ENCODE measurements at regions not wholly inside any gene's neighbourhood (a gene's known extent, or its start where the extent isn't known, plus 50 kb on each side); places are given as distances from the start of the nearest gene placed in this dataset.
"Not testable (repeated sequence)": the region's sequence is repeated elsewhere in the genome, so short reads cannot be mapped to it uniquely, and the experiment has no call there.

DNA sequence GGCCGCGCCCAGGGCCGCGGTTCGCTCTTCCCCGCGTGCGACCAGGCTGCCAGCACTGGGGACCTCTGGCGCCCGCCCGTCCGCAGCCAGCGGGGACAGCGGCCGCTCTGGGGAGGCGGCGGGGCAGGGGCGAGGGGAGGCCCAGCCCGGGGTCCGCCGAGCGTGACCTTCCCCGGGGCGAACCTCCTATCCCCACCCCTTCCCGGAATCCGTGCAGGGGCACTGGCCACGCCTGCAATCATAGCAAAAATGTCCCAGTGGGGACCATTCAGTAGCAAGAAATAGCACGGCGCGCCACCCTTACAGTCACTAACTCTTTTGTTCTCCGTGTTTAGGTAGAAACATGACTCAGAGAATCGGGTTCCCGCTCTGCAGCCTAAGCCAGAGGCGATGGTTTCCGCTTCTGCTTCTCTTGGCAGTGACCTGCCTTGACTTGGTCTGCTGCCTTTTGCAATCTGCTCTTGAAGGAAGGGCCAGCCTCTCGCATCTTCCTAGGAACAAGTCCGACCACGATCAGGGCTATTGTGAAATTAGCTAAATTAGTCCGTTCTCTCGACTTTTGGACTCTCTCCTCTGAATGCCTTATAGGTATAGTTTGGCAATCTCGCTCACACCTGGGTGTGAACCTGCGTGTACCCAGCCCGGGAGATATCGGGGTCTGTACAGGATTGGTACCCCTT lies 79.3 kb upstream of the ACBD5 start:
- Mint-ChIP-seq H3K36me3 (ENCODE audit: low read depth) (no peaks in the 10 kb centered on the region), H3K4me3 (peak overlapping the region; percentile 59), H3K27me3 (ENCODE audit: insufficient read depth) (peaks cover 13% of the 10 kb centered on the region), H3K27ac (no peak overlapping the region), H3K4me1 (ENCODE audit: low read depth) (peaks cover 9% of the 10 kb centered on the region), H3K9me3 (no peaks in the 10 kb centered on the region)
- DNase-seq (ENCODE audit: low spot score) = no peak
- intact Hi-C loops (cut with micrococcal nuclease) = no loop called here

DNA sequence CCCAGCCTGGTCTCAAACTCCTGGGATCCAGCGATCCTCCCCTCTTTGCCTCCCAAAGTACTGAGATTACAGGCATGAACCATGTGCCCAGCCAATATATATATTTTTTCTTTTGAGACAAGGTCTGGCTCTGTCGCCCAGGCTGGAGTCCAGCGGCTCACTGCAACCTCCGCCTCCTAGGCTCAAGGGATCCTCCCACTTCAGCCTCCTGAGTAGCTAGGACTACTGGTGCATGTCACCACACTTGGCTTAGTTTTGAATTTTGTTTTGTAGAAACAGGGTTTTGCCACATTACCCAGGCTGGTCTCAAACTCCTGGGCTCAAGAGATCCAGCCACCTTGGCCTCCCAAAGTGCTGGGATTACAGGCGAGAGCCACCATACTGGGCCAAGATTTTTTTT lies 78.5 kb upstream of the ACBD5 start:
- H3K9me3 Mint-ChIP-seq; H3K36me3 Mint-ChIP-seq (ENCODE audit: low read depth); H3K4me3 Mint-ChIP-seq; H3K27ac Mint-ChIP-seq; intact Hi-C loops (cut with micrococcal nuclease); DNase-seq (ENCODE audit: low spot score): not testable (repeated sequence)
- Mint-ChIP-seq H3K27me3 (ENCODE audit: insufficient read depth) (peaks cover 13% of the 10 kb centered on the region), H3K4me1 (ENCODE audit: low read depth) (peaks cover 16% of the 10 kb centered on the region)

DNA sequence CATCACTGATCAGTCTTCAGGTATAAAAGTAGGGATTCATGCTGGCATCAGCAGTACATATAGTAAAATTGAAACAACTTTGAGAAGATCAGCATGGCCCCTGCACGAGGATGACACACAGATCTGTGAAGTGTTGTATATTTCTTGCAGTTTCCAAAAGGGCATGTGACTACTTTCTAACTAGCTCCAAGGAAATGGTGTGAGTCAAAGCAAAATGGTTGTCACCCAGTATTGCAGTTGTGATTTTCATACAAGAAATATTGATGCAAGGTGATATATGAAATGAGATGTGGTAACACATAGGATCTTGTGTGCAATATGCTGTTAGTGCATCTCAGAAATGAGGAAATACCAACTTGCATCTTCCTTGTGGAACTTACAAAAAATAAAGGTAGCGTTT lies 74.5 kb upstream of the ACBD5 start:
- DNase-seq (ENCODE audit: low spot score); H3K27ac Mint-ChIP-seq; H3K36me3 Mint-ChIP-seq (ENCODE audit: low read depth); H3K9me3 Mint-ChIP-seq; intact Hi-C loops (cut with micrococcal nuclease); H3K4me3 Mint-ChIP-seq: not testable (repeated sequence)
- Mint-ChIP-seq H3K27me3 (ENCODE audit: insufficient read depth) (peaks cover 13% of the 10 kb centered on the region), H3K4me1 (ENCODE audit: low read depth) (peaks cover 14% of the 10 kb centered on the region)

DNA sequence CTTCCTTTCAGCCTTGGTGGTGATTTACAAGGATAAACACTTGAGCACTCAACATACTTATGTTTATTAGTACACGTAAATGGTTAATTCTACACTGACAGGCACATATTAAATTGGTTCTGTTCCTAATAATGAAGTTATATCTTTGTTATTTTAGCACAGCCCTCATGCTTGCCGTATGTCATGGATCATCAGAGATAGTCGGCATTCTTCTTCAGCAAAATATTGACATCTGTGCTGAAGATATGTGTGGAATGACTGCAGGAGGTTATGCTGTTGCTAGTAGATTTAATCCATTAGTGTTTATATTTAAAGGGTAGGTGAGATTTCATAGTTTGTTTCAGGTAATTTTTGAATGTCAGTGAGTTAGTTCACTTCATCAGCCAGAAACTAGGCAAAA lies 73.0 kb upstream of the ACBD5 start:
- H3K27ac Mint-ChIP-seq; DNase-seq (ENCODE audit: low spot score); H3K9me3 Mint-ChIP-seq; H3K36me3 Mint-ChIP-seq (ENCODE audit: low read depth); intact Hi-C loops (cut with micrococcal nuclease); H3K4me3 Mint-ChIP-seq; H3K27me3 Mint-ChIP-seq (ENCODE audit: insufficient read depth): not testable (repeated sequence)
- peaks cover 12% of the 10 kb centered on the region for H3K4me1 Mint-ChIP-seq (ENCODE audit: low read depth)

DNA sequence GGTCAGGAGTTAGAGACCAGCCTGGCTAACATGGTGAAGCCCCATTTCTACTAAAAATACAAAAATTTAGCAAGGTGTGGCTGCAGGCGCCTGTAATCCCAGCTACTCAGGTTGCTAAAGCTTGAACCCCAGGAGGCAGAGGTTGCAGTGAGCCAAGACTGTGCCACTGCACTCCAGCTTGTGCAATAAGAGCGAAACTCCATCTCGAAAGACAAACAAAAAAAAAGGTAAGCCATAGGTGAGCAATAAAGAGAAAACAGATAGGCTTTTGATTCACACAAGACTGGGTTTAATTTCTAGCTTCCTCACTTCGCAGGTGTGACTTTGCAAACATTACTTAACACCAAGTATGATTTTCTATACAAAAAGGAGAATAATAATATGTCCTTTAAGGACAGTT lies 72.3 kb upstream of the ACBD5 start:
- H3K4me1 Mint-ChIP-seq (ENCODE audit: low read depth) = peaks cover 12% of the 10 kb centered on the region
- intact Hi-C loops (cut with micrococcal nuclease) = no loop called here
- no peaks in the 10 kb centered on the region for H3K9me3 Mint-ChIP-seq
- no peaks in the 10 kb centered on the region for H3K36me3 Mint-ChIP-seq (ENCODE audit: low read depth)
- no peak overlapping the region for H3K27ac Mint-ChIP-seq
- no peak for DNase-seq (ENCODE audit: low spot score)
- no peak overlapping the region for H3K4me3 Mint-ChIP-seq
- peaks cover 7% of the 10 kb centered on the region for H3K27me3 Mint-ChIP-seq (ENCODE audit: insufficient read depth)

DNA sequence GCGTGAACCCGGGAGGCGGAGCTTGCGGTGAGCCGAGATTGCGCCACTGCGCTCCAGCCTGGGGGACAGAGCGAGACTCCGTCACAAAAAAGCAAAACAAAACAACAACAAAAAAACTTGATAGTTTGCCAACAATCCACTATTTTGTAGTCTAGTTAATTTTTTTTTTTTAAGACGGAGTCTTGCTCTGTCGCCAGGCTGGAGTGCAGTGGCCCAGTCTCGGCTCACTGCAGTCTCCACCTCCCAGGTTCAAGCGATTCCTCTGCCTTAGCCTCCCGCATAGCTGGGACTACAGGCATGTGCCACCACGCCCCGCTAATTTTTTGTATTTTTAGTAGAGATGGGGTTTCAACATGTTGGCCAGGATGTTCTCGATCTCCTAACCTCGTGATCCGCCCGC lies 71.2 kb upstream of the ACBD5 start:
- H3K4me3 Mint-ChIP-seq; H3K9me3 Mint-ChIP-seq; H3K36me3 Mint-ChIP-seq (ENCODE audit: low read depth); H3K27me3 Mint-ChIP-seq (ENCODE audit: insufficient read depth); intact Hi-C loops (cut with micrococcal nuclease); H3K27ac Mint-ChIP-seq; DNase-seq (ENCODE audit: low spot score): not testable (repeated sequence)
- peaks cover 12% of the 10 kb centered on the region for H3K4me1 Mint-ChIP-seq (ENCODE audit: low read depth)

DNA sequence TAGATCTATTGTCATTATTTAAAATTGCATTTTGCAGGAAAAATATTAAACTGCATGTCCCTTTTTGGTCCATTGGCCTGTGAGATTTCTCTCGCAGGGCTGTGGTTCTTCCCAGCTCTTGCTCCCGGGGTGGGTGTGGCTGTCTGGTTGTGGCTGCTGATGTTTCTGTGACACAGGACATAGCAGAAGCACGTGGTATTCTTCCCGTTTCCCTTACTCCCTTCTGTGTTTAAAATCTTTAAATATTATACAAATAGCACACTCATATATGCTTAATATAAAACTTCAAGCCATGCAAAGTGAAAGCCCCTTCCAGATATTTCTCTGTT lies 57.9 kb upstream of the ACBD5 start:
- H3K9me3 Mint-ChIP-seq; H3K27ac Mint-ChIP-seq; H3K36me3 Mint-ChIP-seq (ENCODE audit: low read depth); intact Hi-C loops (cut with micrococcal nuclease); H3K4me3 Mint-ChIP-seq; DNase-seq (ENCODE audit: low spot score): not testable (repeated sequence)
- Mint-ChIP-seq H3K27me3 (ENCODE audit: insufficient read depth) (peaks cover 11% of the 10 kb centered on the region), H3K4me1 (ENCODE audit: low read depth) (peaks cover 10% of the 10 kb centered on the region)

DNA sequence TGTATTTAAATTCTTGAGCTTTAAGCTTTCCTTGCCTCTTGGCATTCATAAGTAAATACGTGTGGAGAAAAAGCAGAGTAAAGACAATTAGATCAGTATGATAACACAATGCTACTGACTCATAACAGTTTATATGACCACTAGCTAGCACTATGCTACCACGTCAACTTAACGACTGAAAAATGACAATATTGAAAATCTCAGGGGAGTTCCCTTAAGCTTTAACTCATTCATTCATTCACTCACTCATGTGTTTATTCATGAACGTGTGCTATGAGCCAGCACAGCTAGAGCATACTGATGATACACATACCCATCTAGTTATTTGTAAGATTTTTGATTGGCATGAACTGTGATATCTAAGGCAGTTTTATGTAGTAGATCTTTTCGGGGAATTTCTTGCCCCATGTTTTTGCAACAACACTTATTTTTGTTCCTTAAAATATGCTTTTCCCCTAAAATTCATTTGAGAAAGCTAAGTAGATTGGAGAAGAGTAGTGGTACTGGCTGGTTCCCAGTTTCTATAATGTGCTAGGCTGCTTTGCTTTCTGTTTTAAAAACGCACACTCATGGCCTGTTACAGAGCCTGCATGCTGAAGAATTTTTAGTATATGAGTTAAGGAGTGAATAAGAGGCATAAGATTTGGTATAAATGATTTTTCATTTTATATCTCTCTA lies 57.4 kb upstream of the ACBD5 start:
- Mint-ChIP-seq H3K9me3 (no peaks in the 10 kb centered on the region), H3K4me3 (no peak overlapping the region), H3K27ac (no peak overlapping the region), H3K27me3 (ENCODE audit: insufficient read depth) (peaks cover 11% of the 10 kb centered on the region), H3K36me3 (ENCODE audit: low read depth) (no peaks in the 10 kb centered on the region), H3K4me1 (ENCODE audit: low read depth) (peaks cover 10% of the 10 kb centered on the region)
- DNase-seq (ENCODE audit: low spot score) = no peak
- intact Hi-C loops (cut with micrococcal nuclease) = no loop called here

DNA sequence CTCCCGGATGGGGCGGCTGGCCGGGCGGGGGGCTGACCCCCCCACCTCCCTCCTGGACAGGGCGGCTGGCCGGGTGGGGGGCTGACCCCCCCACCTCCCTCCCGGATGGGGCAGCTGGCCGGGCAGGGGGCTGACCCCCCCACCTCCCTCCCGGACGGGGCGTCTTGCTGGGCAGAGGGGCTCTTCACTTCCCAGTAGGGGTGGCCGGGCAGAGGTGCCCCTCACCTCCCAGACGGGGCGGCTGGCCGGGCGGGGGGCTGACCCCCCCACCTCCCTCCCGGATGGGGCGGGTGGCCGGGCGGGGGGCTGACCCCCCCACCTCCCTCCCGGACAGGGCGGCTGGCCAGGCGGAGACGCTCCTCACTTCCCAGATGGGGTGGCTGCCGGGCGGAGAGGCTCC lies 55.7 kb upstream of the ACBD5 start:
- H3K27ac Mint-ChIP-seq; H3K4me3 Mint-ChIP-seq; intact Hi-C loops (cut with micrococcal nuclease); H3K36me3 Mint-ChIP-seq (ENCODE audit: low read depth); DNase-seq (ENCODE audit: low spot score); H3K27me3 Mint-ChIP-seq (ENCODE audit: insufficient read depth); H3K9me3 Mint-ChIP-seq: not testable (repeated sequence)
- peaks cover 18% of the 10 kb centered on the region for H3K4me1 Mint-ChIP-seq (ENCODE audit: low read depth)

DNA sequence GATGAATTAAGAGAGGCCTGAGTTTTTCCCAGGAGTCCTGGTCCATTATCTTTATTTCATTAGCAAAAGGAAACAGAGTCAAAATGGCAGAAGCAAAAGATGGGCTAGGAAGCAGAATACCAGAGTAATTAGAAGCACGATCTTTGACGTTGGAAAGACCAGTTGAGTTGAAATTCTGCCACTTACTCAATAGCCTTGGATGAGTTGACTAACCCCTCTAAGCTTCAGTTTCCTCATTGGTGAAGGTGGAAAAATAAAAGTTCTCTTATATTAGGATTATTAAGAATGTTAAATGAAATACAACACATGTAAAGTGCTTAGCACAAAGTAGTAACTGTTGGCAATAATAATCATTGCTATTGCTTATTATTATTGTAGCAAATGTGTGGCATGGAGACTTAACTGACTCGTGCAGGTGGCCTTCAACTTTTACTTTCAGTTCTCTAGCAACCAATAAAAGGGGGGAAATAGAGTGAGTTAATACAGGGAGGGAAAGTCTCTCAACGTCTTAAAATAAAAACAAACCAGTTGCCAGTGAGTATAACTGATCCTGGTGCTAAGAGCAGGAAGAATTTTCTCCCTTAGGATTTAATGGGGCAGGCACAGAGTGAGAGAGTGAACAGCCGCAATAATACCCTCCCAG lies 50.8 kb upstream of the ACBD5 start:
- DNase-seq (ENCODE audit: low spot score); H3K9me3 Mint-ChIP-seq; H3K27me3 Mint-ChIP-seq (ENCODE audit: insufficient read depth); intact Hi-C loops (cut with micrococcal nuclease); H3K27ac Mint-ChIP-seq; H3K36me3 Mint-ChIP-seq (ENCODE audit: low read depth): not testable (repeated sequence)
- H3K4me3 Mint-ChIP-seq = peak overlapping the region; percentile 20
- H3K4me1 Mint-ChIP-seq (ENCODE audit: low read depth) = peaks cover 15% of the 10 kb centered on the region

Data from activated T-helper 1 cell treated with anti-CD3 and anti-CD28 coated beads, Interleukin-12 subunit alpha, Interleukin-12 subunit beta, Interleukin-2, Interleukin-4 antibody, amounts not matched to agents 30 ng/mL and 10 ng/mL and 1 ng/mL, durations not matched to agents 14 hours and 24 hours and 36 hours (primary cell).